IPS-NIHi7 (cell line): ENCODE measurements at regions not wholly inside any gene's neighbourhood (a gene's known extent, or its start where the extent isn't known, plus 50 kb on each side); places are given as distances from the start of the nearest gene placed in this dataset.

Experiments
- DNase-seq: peaks from one replicate; pipeline ENCODE4 v3.0.0; 2012; ENCODE audit warnings: mixed read lengths; ENCODE audit errors: extremely low spot score

- DNase-seq = no peak
Observed at GRCh38 chr6:113291751-113292445, 565.2 kb upstream of the MARCKS start.

- DNase-seq = no peak
Observed at GRCh38 chr6:113292646-113293422, 564.3 kb upstream of the MARCKS start.

- no peak for DNase-seq
Observed at GRCh38 chr6:113293423-113293740, 563.8 kb upstream of the MARCKS start.

- DNase-seq = no peak
Observed at GRCh38 chr6:113299531-113299930, 557.6 kb upstream of the MARCKS start.

GRCh38 chr6:113301651-113302050, 555.5 kb upstream of the MARCKS start:
- DNase-seq = no peak

- DNase-seq = no peak
Observed at GRCh38 chr6:113304116-113304515, 553.0 kb upstream of the MARCKS start.

GRCh38 chr6:113306552-113307145, 550.5 kb upstream of the MARCKS start:
- DNase-seq = peak; percentile 41

- DNase-seq = no peak
Observed at GRCh38 chr6:113308266-113308665, 548.9 kb upstream of the MARCKS start.

- no peak for DNase-seq
Observed at GRCh38 chr6:113313841-113314240, 543.3 kb upstream of the MARCKS start.

- DNase-seq = no peak
Observed at GRCh38 chr6:113315165-113315564, 542.0 kb upstream of the MARCKS start.

GRCh38 chr6:113315879-113316278, 541.3 kb upstream of the MARCKS start:
- DNase-seq = no peak

GRCh38 chr6:113317442-113317841, 539.7 kb upstream of the MARCKS start:
- no peak for DNase-seq

- DNase-seq = no peak
Observed at GRCh38 chr6:113317891-113318574, 539.1 kb upstream of the MARCKS start.

GRCh38 chr6:113318575-113318917, 538.6 kb upstream of the MARCKS start:
- no peak for DNase-seq

- no peak for DNase-seq
Observed at GRCh38 chr6:113320653-113321052, 536.5 kb upstream of the MARCKS start.

- no peak for DNase-seq
Observed at GRCh38 chr6:113326781-113327180, 530.4 kb upstream of the MARCKS start.

- DNase-seq = no peak
Observed at GRCh38 chr6:113328886-113329381, 528.2 kb upstream of the MARCKS start.

- no peak for DNase-seq
Observed at GRCh38 chr6:113329942-113330635, 527.1 kb upstream of the MARCKS start.

- DNase-seq = no peak
Observed at GRCh38 chr6:113330636-113330946, 526.6 kb upstream of the MARCKS start.

GRCh38 chr6:113331021-113331420, 526.1 kb upstream of the MARCKS start:
- no peak for DNase-seq

GRCh38 chr6:113338644-113339043, 518.5 kb upstream of the MARCKS start:
- no peak for DNase-seq

- no peak for DNase-seq
Observed at GRCh38 chr6:113339209-113339608, 517.9 kb upstream of the MARCKS start.
